HG02642 (cell line): ENCODE measurements at regions not wholly inside any gene's neighbourhood (a gene's known extent, or its start where the extent isn't known, plus 50 kb on each side); places are given as distances from the start of the nearest gene placed in this dataset.

Experiments used
- ATAC-seq: cut with Tn5 transposase; IDR thresholded peaks from one replicate; pipeline ENCODE4 v1.9.1; 2021; ENCODE audit warnings: mild to moderate bottlenecking; ENCODE audit not compliant: unreplicated experiment, poor library complexity

GRCh38 chr6:12575961-12576360 is 140.6 kb upstream of the PHACTR1 start:
- ATAC-seq, result no peak

DNA sequence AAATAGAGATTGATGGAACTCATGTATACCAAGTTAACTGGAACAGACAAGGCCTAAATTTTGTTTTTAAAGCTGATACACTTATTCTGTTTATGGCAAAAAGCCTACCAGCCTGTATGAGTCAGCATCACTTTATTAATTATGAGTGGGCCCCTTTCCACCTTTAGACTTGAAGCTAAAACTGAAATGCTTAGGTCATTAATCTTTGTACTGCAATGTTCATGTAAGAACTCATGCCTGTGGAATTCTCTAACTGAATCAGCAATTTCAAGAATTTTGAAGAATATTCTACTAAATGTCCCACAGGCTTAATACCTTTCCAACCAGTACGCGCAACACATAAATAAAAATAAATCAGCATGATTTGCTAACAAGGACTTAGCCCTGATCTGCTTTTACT is 140.2 kb upstream of the PHACTR1 start:
- no peak for ATAC-seq

DNA sequence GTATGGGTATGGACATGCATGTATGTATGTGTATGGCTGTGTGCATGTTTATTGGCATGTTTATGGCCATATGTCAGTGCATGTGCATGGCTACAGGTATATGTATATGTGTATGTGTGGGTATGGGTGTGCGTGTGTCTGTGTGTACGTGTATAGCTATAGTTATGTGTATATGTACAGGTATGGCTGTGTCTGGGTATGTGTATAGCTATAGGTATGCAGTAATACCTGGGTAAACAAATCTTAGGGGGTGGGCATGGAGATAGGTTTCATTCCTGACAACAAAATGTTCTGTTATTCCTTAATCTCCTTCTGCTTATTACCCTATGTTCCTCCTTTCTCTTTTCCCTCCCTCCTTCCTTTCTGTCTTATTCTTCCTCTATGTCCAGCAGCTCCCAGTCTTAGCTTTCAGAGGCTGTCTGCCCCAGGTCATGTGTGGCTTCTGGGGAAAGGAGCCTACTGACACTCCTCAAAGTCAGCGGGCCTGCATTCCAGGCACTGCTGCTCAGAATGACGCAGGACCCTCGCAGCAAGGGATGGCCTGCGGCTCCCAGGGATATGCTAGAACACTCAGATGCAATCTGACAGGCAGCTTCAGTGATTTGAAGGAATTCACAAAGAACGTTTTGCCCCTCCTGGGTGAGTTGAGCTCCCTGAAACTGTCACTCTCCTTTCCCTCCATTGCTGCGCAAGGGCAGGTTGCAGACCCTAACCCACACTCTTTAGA is 139.3 kb upstream of the PHACTR1 start:
- ATAC-seq, result no peak

- no peak for ATAC-seq
These were observed 138.5 kb upstream of the PHACTR1 start for GRCh38 chr6:12578097-12578496.

- no peak for ATAC-seq
These were observed 137.8 kb upstream of the PHACTR1 start for GRCh38 chr6:12578751-12579150.

DNA sequence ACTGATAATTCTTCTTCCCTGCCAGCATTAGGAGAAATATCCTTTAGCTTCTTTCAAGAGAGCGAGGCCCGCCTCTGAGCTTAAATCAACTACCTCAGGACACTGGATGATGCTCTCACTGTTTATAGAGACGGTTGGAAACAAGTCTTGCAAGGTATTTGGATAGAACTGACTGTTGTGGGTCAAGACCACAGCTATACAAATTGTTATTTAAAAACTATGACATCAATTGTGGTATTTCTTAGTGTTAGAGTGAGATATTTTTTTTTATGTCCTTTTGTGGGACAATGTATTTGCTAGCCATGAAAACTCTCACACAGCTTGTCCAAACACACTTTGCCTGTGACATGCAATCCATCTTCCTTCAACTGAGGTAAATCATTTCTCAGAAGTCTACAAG is 136.3 kb upstream of the PHACTR1 start:
- no peak for ATAC-seq

- ATAC-seq, result no peak
These were observed 134.0 kb upstream of the PHACTR1 start for GRCh38 chr6:12582421-12583110.

GRCh38 chr6:12584631-12585405 is 131.7 kb upstream of the PHACTR1 start:
- no peak for ATAC-seq

DNA sequence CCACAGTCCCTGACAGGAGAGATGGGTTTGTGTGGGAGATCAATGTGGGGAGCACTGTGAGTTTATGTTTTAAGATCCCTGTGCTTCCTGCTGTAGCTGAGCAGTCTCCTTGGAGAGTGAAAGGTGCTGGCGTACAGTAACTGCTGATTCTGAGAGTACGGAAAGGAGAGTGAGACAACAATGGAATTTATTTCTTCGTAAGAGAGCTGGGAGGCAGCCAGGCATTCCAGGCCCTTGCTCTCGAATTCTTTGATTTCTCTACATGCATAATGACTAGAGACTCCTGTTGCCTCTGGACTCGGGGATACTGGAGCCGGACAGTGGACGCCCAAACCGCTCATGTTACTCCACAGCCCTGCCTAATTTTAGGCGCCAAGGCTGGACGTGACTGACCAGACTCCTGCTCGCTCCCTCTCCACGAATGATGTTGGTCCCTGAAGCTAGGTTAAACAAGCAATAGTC is 131.0 kb upstream of the PHACTR1 start:
- no peak for ATAC-seq

GRCh38 chr6:12586721-12587480 is 129.7 kb upstream of the PHACTR1 start:
- ATAC-seq, result no peak

DNA sequence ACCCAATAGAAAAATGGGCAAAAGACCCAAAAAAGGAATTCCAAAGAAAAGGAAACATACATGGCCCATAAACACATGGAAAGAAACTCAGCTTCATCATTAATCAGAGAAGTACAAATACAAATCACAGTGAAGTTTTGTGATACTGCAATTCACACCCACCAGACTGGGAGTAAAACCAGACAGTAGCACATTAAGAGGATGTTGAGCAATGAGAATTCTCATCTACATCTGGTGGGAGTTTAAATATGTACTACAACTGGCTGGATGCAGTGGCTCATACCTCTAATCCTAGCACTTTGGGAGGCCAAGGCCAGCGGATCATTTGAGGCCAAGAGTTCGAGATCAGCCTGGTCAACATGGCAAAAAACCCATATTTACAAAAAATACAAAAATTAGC is 125.7 kb upstream of the PHACTR1 start:
- ATAC-seq, result no peak

DNA sequence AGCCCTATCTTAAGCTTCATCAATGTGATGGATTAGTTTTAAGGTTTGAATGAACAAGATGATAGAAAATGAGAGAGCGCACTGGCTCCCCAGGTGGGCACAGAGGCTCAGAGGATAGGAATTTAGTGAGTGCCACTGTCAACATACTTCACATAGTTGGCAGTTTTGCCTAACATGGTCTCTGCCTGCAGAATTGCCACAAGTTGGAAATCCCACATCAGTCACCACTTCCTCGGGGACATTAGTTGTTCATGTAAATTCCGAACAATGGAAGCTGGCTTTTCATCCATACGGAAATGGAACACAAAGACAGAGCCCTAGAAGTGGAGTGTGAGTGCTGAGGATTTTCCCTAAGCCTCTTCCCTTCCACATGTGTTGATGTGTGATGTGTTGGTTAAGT is 123.9 kb upstream of the PHACTR1 start:
- no peak for ATAC-seq

GRCh38 chr6:12593771-12594529 is 122.6 kb upstream of the PHACTR1 start:
- peak; percentile 36 for ATAC-seq

DNA sequence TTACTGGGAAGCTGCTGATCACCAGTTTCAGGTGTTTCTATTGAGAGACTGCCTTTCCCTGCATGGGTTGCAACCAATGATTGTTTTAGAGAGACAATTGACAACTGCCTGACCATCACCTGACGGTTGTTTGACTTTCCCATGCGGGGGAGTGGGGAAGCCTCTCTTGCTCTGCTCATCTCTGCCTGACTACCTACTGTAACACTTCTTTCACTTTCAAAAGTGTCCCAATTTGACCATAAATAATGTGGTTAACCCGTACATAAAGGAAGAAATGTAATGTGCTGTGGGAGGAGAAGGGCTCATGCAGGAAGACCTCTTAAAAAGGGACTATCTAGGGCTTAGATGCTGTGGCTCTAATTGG is 122.1 kb upstream of the PHACTR1 start:
- peak; percentile 41 for ATAC-seq

- ATAC-seq, result no peak
These were observed 121.3 kb upstream of the PHACTR1 start for GRCh38 chr6:12595161-12595811.

DNA sequence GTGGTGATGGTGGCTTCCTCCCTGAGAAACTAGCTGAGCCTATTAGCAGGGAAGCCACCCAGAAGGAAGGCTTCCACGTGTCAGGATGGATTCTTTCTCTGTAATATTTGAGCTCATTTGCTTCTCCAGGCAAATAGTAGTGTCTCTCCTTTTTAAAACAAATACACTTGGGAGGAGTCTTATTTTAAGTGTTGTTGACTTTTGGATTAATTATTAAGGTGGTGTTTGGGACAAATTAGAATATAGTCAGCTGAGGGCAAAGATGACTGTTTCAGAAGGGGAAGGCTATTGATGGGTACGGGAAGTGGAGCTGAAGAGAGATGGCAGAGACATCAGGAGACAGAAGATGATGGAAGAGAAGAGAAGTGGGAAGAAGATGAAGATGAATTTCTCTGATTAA is 119.8 kb upstream of the PHACTR1 start:
- no peak for ATAC-seq

DNA sequence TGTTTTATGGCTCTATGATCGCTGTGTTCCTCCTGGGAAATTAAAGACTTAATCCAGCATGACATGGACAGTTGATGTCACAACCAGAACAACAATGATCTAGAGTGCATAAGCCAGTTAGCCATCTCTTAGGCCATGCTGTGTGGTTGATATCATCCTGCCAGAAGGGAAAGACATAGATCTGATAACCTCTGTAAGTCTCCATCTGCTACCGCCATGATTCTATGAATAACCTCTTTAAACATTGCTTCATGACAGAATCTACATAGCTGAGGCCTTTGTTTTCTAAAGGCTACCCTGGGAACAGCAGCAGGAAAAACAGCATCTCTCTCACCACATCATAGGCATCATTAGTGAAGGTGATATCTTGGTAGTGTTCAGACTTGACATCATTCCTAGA is 117.6 kb upstream of the PHACTR1 start:
- no peak for ATAC-seq

DNA sequence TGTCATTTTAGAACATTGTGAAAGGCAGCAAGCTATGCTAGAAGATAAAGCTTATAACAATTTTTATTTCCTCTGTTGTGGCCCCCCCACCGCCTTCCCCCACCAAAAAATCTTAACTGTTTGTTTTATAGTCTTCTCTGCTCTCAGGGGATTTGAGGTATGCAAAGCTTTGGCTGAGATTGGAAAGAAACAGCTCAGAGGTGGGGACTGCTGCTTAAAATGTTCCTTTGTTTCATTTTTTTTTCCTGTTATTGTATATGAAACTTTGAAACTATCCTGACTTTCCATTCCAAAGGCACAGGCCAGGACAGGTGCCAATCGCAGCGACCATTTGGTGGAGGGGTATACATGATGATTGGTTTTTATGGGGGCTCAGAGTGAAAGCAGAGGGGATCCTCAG is 114.7 kb upstream of the PHACTR1 start:
- no peak for ATAC-seq

GRCh38 chr6:12602342-12602741 is 114.2 kb upstream of the PHACTR1 start:
- no peak for ATAC-seq
